Epidermal melanocyte (primary cell): ENCODE measurements at regions not wholly inside any gene's neighbourhood (a gene's known extent, or its start where the extent isn't known, plus 50 kb on each side); places are given as distances from the start of the nearest gene placed in this dataset.

Source experiments
- DNase-seq: peaks from one replicate; pipeline ENCODE4 v3.0.0; 2011; ENCODE audit warnings: low spot score; ENCODE audit not compliant: insufficient read length

DNA sequence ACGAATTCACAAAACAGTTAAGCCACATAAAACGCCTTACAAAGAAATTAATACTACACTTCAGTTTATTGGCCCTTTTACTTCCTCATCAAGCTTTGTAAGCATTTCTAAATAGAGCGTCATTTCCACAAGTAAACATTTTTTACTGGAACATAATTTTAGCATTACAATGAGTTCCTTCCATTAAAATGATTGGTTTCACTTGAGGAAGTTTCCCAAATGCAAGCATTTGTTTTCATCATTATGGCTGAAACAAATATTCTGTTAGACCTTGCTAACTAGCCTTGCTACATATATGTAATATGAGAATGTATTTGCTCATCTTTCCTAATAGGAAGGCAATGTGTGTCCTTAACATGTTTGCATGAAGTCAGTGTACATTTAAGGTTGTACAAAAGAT is 579.1 kb downstream of the IRS1 start:
- no peak for DNase-seq

DNA sequence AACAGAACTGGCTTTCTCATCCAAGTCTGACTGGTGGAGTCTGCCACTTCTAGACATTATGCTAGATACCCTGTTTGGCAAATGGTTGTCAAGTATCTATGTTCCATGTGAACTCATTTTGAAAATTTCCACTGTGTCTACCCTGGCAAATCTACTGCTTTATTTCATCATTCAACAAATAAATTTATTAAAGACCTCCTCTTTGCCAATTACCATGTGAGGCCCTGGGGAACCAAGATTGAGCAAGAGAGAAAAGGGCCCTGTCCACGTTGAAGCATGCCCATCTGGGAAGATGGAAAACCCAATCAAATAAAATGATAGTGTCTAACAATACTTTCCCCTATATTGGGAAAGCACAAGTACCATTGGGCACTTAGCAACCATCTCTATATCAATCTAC is 582.4 kb downstream of the IRS1 start:
- DNase-seq: no peak

DNA sequence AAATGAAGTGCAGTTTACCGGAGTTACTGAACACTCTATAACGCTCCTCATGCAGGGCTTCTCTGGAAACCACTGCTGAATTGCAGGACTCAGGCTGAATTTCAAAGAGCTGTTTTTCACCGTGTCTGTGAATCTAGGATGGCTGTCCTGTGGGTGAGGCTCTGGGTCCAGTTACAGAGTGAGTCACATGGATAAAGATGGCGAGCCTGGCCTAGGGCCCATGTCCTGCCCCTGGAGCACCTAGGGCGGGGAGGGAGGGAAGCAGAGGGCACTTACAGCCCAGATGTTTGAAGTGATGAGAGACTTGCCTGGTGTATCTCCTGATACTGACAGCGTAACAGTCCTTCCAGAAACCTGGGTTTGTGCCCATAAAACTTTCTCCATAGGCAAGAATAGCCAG is 583.0 kb downstream of the IRS1 start:
- no peak for DNase-seq

DNA sequence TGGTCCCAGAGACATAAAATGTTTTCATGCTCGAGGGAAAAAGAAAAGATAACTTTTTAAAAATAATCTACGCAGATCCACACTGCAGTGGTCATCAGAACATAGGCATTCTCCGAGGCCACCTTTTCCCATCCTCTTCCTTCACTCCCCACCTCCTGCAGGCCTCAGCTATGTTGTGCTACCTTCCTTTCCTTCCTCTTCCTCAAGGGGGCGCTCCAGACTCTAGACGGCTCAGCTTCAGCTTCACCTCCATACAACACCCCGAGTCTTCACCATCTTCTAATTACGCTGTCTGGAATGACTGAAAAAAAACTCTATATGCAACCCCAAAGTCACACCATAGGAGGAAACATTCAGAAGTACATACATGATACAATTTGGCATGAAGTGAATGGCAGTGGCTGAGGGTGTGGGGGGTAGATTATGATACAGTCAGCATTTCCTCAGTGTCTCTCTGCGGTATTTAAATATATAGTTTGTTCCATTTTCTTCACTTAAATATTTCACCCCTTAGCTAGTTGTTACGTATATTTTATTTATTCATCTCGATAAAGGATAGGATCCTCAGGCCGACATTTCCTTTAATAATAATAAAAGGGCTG is 583.6 kb downstream of the IRS1 start:
- no peak for DNase-seq

DNA sequence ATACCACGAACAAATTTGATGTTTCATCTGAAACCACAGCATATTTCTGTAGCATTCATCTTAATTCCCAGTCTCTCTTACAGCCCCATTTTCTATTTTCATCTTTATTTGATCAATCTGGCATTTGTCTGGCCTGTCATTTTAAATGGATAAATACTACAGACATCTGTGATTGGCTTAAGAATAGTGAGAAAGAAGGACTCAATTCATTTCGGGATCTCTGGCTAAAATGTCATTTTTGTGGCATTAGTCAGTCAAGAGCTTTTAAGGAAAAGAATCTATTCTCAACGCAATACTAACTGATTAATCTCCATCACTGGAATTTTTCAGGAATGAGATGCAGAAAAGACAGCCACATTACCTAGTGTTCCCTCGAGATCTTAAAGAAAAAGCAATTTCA is 585.9 kb downstream of the IRS1 start:
- no peak for DNase-seq

DNA sequence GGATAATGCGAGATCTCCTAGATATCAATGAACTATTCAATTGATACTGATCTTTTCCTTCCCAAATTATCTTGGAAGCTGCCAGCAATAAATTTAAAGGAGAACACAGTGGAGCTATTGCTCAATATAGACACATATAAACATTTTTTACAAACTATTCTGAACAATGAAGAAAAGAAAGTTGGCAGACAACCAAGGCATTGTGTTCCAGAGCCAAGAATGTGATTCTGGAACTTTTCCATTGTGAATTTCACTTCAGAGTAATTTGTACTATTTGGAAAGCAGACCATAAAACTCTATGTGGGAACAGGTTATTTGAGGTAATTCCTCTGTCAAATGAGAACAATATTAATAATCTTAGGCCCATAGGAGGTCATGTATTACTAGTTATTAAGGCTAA is 588.2 kb downstream of the IRS1 start:
- no peak for DNase-seq

DNA sequence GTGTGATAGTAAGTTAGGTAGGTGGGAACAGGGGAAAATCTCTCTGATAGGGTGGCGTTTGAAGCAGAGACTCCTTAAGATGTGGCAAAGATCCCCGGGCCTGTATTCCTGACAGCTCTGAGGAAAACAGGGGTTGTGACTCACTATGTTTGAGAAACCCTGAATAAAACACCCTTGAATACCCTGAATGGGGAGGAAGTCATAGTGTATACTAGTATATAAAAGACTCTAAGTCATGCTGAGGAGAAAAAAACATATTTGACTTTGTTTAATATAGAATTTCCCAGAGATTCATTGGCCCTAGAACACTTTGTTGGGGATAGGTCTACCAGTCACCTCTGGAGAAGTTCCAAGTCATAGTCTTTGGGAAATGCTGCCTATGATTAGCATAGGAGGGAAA is 590.9 kb downstream of the IRS1 start:
- DNase-seq: no peak

DNA sequence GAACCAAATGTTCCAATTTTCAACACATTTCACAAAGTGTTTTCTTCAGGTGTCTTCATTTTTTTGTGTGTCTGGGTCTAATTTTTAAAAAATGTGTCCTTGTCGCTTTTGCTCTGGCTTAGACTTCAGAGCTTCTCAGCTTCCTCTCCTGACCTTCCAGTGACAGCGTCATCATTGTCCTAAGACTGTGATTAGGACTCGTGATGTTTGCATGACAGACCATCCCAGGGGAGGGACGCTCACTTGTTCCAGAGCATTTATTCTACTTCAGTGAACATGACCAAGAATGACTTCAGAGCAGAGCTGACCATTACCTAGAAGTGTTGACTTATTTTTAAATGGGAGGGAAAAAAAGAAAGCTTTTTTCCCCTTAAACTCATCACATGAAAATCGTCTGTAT is 591.9 kb downstream of the IRS1 start:
- DNase-seq: no peak

DNA sequence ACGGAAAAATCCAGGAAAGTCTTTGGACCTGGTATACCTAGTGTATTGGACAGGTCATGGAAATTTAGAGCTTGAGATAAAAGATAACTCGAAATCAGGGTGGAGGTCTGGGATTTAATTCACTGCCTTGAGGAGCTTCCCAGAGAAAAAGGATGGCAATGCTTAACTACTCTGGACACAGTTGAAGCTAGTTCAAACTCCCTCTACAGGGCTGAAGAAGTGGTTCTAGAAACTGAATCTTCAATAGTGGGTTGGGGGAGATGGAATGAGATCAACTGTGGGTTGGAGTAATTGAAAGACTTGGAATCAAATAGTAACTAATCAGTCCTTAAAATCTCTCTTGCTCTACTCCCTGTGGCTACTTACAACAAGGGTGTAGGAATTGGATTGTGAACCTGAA is 600.1 kb downstream of the IRS1 start:
- DNase-seq: no peak

DNA sequence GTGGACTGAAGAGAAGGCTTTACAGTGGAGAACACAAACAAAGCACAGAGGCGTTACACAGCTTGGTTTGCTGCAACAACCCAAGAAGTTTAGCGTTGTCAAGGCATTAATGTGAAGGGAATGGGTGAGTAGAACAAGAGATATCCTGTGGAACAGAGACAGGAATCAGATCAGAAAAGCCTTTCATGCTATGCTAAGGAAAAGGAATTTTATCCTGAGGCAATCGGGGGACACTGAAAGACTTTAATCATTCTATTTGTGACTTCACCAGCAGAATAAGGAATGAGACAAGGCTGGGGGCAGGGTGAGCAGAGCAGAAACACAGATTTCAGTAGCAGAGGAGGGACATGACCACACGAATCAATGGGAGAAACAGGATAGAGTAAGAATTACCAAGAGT is 600.7 kb downstream of the IRS1 start:
- DNase-seq: peak; percentile 27

DNA sequence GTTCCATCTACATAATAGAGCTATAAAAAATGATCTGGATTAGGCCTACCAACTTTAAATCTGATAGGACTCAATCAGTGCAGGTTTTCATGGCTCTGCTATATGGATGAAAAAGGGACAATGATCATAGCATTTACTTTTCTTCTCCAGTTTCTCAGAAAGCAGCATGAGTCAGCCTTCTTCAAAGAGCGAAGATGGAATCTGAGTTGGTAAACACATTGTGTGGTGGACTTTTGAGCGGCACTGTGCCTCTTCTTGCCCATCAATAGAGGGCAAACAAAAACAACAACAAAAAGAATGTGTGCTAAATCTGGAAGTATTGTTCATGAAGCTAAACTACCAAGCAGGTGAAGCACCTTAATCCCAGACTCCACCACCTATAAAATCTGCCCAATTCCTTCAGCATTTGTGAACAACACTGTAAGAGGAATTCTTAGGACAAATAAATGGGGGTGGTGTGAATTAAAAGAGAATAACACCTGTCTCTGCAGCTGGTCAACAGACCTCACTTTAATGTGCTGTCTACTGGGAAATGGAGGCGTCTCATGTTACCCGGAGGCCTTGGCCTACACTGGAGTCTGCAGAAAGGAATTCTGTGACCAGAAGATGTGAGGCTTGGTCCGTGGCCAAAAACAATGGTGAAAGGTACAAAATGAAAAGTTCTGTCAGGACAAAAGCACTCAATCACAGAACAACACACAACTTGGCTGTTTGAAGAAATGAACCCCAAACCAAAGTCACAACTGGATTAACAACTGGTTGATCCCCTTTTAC is 609.0 kb downstream of the IRS1 start:
- DNase-seq: no peak

DNA sequence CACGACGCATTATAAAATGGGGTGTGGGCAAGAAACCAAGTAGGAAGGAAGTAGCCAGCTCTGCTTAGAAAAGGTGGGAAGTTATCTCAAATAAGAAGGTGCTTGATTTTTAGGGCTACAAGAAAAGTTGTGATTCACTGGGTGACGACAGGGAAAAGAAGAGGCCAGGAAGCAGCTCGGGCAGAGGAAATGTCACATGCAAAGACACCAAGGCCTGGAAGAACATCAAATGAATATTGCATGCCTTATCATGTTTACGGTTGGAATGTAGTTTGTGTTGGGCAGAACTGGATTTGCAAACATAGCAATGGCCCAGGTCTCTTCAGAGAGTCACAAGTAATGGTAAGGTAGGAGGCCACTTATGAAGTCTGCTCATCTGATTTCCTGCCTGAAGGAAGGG is 610.6 kb downstream of the IRS1 start:
- no peak for DNase-seq

DNA sequence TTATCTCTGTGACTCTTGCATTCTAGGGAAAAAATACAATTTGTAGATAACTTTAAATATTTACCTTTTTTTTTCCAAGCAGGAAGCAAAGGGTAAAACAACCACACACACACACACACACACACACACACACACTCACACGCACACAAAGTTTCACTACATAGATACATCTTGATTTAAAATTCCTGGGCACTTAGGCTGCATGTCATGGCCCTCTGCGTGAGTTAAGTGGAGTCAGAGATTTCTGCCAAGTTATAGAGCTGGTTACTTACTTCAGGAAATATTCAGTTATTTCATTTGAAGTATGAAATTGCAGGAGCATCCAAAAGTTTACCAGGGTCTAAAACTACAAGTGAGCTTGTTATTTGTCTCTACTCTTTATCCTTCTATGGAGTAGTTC is 612.0 kb downstream of the IRS1 start:
- DNase-seq: no peak

DNA sequence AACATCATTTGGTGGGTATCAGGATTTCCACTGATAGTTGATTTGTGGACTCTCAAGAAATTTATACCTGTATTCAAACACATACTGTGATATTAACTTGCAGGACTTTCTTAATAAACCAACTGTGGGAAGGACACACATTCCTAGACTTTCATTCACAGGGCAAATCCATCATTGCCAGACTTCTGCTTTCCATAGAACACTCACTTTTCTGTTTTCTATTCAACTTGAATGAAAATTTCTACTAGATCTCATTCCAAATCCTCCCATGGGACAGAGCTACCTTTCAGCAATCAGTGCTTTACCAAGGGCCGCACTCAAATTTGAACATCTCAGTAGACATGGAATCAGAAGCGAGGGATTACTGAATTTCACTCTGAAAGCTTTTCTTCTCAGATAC is 612.5 kb downstream of the IRS1 start:
- no peak for DNase-seq

DNA sequence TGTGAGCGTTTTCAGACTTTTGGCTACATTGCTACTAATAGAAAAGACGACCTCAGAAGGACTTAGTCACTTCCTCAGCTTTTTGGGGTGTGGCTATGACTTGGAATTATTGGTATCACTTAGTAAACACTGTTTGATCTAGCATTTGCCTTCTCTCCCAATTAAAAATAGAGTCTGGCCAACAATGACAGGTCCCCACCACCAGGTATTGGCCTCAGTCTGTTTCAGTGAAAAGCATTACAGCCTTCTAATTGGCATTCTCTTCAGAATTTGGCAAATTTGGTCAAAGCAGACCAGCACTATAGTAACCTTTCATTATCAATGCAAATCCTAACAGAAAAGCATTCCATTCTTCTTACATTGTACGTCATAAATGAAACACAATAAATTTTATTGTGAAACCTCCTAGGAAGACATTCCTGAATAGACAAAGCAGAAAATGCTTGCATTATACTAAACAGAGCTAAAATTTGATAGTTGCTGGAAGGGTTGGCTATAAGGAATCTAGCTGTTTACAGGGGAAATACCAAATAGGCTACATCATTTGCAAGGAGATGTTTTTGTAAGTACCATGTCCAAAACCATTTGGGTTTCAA is 613.9 kb downstream of the IRS1 start:
- peak; percentile 41 for DNase-seq

DNA sequence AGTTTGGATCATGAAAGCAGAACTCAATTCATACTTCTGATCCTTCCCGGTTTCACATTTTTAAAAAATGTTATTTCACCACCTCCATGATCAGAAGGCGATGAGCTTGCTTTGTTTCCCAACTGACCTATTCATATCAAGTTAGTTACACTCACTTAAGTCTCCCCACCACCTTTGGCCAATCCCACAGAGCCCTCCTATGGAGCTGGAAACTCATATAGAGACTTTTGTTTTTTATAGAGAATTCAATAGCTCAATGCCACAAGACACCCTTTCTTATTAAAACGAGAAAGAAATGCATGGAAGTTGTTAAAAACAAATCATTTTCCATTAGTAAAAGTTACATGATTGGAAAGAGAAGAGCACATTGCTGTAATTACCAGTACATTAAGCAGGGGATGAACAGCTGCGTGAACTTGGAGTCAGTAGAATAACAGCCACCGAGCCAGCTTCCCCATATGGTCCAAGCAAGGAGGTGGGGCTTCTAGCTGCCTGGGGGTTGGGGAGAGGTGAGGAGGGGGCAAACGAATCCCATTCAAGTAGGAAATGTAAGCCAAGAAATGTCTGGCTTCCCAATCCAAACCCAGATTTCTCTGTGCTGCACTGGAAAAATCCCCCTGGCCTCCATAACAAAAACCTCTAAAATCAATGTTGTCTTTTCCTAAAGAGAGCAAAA is 614.5 kb downstream of the IRS1 start:
- no peak for DNase-seq

DNA sequence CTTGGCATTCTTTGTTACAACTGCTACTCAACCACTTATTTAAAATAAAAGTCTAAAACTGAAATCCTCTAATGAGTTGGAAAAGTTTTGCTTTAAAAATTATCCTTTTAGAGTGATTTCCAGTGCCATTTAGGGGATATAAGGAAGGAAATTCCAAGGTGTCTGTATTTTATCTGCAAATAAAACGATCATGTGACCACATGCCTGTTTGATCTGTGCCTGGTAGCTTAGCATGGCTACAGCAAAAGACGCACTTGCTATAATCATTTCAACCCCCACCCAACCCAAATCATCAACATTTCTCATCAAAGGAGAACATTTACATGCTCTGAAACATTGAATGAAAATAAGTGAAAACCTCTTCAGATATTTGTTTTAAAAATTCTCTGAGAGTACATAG is 615.1 kb downstream of the IRS1 start:
- DNase-seq: no peak

DNA sequence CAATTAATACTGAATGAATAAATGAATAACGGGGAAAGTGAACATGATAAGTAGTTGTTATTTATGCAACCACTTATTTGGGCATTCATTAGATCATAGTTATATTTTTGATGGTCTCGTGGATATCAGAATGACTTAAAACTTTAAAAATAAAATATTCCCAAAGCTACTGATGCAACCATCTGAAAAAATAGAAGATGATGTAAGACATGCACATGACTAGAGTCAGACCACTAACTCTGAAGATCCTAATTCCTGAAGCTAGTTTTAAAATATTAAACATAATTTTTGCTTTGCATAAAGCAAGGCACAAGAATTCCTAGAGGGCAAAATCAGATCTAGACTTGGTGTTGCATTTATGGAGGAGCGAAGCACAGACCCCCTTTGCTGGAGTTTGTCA is 616.1 kb downstream of the IRS1 start:
- no peak for DNase-seq

DNA sequence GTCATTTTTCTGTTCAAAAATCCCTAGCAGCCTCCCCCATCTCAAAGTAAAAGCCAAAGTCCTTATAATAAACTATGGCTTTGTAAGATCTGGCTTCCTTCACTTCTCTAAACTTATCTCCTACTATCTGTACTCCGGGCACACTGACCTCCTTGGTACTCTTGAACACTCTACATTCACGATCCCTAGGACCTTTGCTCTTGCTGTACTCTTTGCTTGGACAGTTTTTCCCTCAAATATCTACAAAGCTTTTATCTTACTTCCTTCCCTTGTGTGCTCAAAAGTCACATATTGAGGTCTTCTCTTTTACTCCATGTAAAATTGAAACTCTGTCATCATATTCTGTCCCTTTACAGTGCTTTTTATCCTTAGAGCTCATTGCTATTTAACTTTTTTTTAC is 616.6 kb downstream of the IRS1 start:
- no peak for DNase-seq

DNA sequence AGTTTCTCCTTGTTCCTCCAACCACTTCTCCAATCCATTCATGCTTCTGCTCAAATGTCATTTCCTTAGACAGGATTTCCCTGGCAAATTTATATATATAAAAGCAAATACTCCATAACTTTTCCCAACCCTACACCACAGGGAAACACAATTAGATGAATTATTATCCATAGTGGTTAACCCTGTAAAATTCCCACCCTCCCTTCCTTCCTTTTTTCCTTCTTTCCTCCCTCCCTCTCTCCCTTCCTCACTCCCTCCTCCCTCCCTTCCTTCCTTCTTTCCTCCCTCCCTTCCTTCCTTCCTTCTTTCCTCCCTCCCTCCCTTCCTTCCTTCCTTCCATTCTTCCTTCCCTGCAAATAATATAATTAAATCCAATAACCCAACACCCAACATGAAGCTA is 617.7 kb downstream of the IRS1 start:
- no peak for DNase-seq

DNA sequence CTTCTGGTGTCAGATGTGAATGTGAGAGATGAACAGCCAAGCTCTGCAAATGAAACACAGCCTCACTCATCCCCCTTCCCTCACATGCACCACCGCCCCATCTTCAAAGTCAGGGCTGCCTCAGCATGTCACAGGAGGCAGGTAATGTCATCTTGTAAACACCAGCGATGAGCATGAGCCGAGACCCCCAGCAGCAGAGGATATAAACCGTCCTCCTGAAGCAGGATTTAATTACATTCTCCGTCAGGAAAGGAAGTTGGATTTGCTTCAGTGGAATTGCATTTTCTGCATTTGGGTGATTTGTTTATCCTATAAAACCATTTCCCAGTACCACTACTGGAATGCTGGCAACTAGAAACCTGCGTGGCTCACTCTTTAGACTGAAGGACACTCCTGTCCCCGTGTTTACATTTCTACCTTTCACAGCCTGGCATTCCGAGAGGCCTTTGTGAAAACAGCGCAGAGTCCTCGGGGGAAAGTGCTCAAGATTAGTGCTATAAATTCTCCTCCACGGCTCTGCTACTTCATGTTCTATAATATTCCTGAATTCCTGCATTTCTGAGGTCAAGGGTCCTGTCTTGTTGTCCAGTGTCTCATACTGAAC is 619.2 kb downstream of the IRS1 start:
- DNase-seq: no peak

DNA sequence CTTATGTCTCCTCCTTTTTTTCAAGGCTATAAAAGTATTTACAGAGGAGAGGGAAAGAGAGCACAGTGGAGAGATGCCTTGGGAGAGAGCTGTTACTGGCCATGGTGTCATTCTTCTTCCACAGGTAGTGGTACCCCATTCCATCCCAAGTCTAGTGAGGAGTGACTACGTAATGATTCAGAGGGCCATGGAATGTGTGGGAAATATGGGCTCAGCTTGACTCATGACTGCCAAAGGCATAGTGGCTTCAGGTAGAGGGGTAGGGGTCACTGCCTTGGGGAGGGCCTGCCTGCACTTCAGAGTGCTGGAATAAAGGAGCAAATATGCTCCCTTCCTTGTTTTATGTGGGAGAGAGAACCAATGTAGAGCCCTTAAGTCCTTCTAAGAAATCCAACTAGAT is 620.6 kb downstream of the IRS1 start:
- DNase-seq: no peak
